ENCODE measurements at regions not wholly inside any gene's neighbourhood (a gene's known extent, or its start where the extent isn't known, plus 50 kb on each side); places are given as distances from the start of the nearest gene placed in this dataset.

- Mint-ChIP-seq H3K4me1 (ENCODE audit: low read depth) (peaks cover 36% of the 10 kb centered on the region), H3K27ac (no peak overlapping the region), H3K27me3 (no peaks in the 10 kb centered on the region), H3K9me3 (ENCODE audit: low read depth) (peaks cover 10% of the 10 kb centered on the region), H3K36me3 (ENCODE audit: insufficient read depth) (peaks cover 17% of the 10 kb centered on the region), H3K4me3 (ENCODE audit: low read depth) (no peak overlapping the region)
- TF ChIP-seq CTCF (IDR thresholded peaks at IDR 0.05; ENCODE audit: unreplicated experiment) = no peak
- DNase-seq (ENCODE audit: low spot score, unreplicated experiment) = no peak
These were observed 270.4 kb upstream of the DMRT1 start for GRCh38 chr9:571066-571465.

GRCh38 chr9:571741-572140 lies 269.8 kb upstream of the DMRT1 start:
- no peak overlapping the region for H3K4me3 Mint-ChIP-seq (ENCODE audit: low read depth)

GRCh38 chr9:573691-574410 lies 267.6 kb upstream of the DMRT1 start:
- H3K9me3 Mint-ChIP-seq (ENCODE audit: low read depth) = peaks cover 7% of the 10 kb centered on the region
- peak overlapping the region; percentile 11 for H3K4me3 Mint-ChIP-seq (ENCODE audit: low read depth)
- TF ChIP-seq CTCF (IDR thresholded peaks at IDR 0.05; ENCODE audit: unreplicated experiment) = no peak
- H3K36me3 Mint-ChIP-seq (ENCODE audit: insufficient read depth) = peaks cover 16% of the 10 kb centered on the region
- DNase-seq (ENCODE audit: low spot score, unreplicated experiment) = no peak
- peak overlapping the region; percentile 84 for H3K27ac Mint-ChIP-seq
- H3K27me3 Mint-ChIP-seq = no peaks in the 10 kb centered on the region
- peaks cover 28% of the 10 kb centered on the region for H3K4me1 Mint-ChIP-seq (ENCODE audit: low read depth)

More at GRCh38 chr9:571741-572140, 269.8 kb upstream of the DMRT1 start:
- Mint-ChIP-seq H3K27ac (no peak overlapping the region), H3K9me3 (ENCODE audit: low read depth) (peaks cover 4% of the 10 kb centered on the region), H3K36me3 (ENCODE audit: insufficient read depth) (peaks cover 14% of the 10 kb centered on the region), H3K27me3 (no peaks in the 10 kb centered on the region), H3K4me1 (ENCODE audit: low read depth) (peaks cover 36% of the 10 kb centered on the region)
- DNase-seq (ENCODE audit: low spot score, unreplicated experiment) = no peak
- no peak for TF ChIP-seq CTCF (IDR thresholded peaks at IDR 0.05; ENCODE audit: unreplicated experiment)

GRCh38 chr9:575139-575538 lies 266.4 kb upstream of the DMRT1 start:
- no peak for TF ChIP-seq CTCF (IDR thresholded peaks at IDR 0.05; ENCODE audit: unreplicated experiment)
- Mint-ChIP-seq H3K4me1 (ENCODE audit: low read depth) (peaks cover 20% of the 10 kb centered on the region), H3K4me3 (ENCODE audit: low read depth) (no peak overlapping the region), H3K27me3 (no peaks in the 10 kb centered on the region), H3K36me3 (ENCODE audit: insufficient read depth) (peaks cover 23% of the 10 kb centered on the region), H3K27ac (no peak overlapping the region), H3K9me3 (ENCODE audit: low read depth) (peaks cover 9% of the 10 kb centered on the region)
- DNase-seq (ENCODE audit: low spot score, unreplicated experiment) = no peak

- Mint-ChIP-seq H3K4me1 (ENCODE audit: low read depth) (no peaks in the 10 kb centered on the region), H3K27ac (no peak overlapping the region)
- TF ChIP-seq CTCF (IDR thresholded peaks at IDR 0.05; ENCODE audit: unreplicated experiment) = no peak
These were observed 260.7 kb upstream of the DMRT1 start for GRCh38 chr9:580652-581342.

More at GRCh38 chr9:580652-581342, 260.7 kb upstream of the DMRT1 start:
- Mint-ChIP-seq H3K4me3 (ENCODE audit: low read depth) (no peak overlapping the region), H3K27me3 (no peaks in the 10 kb centered on the region), H3K36me3 (ENCODE audit: insufficient read depth) (peaks cover 22% of the 10 kb centered on the region), H3K9me3 (ENCODE audit: low read depth) (peaks cover 7% of the 10 kb centered on the region)
- DNase-seq (ENCODE audit: low spot score, unreplicated experiment) = no peak
